IgD-negative memory B cell (primary cell): ENCODE measurements at regions not wholly inside any gene's neighbourhood (a gene's known extent, or its start where the extent isn't known, plus 50 kb on each side); places are given as distances from the start of the nearest gene placed in this dataset.
"Not testable (repeated sequence)": the region's sequence is repeated elsewhere in the genome, so short reads cannot be mapped to it uniquely, and the experiment has no call there.

Experiments used
- H3K27ac Mint-ChIP-seq, 3 donors: one replicate each; pipeline ENCODE4 v1.8.0; 2020 to 2022; ENCODE audit warnings: mild to moderate bottlenecking in 3 of 3, mixed read lengths in 3 of 3, moderate library complexity in 1 of 3
- H3K27me3 Mint-ChIP-seq: one replicate; pipeline ENCODE4 v1.8.0; 2021; ENCODE audit warnings: mixed read lengths
- H3K36me3 Mint-ChIP-seq: one replicate; pipeline ENCODE4 v1.8.0; 2020; ENCODE audit warnings: mild to moderate bottlenecking, mixed read lengths
- H3K4me1 Mint-ChIP-seq, 3 donors: one replicate each; pipeline ENCODE4 v1.8.0; 2020 to 2022; ENCODE audit warnings: mixed read lengths in 3 of 3, mild to moderate bottlenecking in 1 of 3
- H3K4me3 Mint-ChIP-seq, 4 donors: one replicate each; pipeline ENCODE4 v1.8.0; 2020 to 2022; ENCODE audit warnings: mild to moderate bottlenecking in 4 of 4, mixed read lengths in 4 of 4, moderate library complexity in 3 of 4
- H3K9me3 Mint-ChIP-seq, 3 donors: one replicate each; pipeline ENCODE4 v1.8.0; 2020 to 2021; ENCODE audit warnings: mixed read lengths in 3 of 3, mild to moderate bottlenecking in 1 of 3

- H3K9me3 Mint-ChIP-seq = peaks cover 0 to 2% (median 0%) of the 10 kb centered on the region in 3 donors
- H3K4me3 Mint-ChIP-seq = no peak overlapping the region
- H3K36me3 Mint-ChIP-seq = no peaks in the 10 kb centered on the region
- H3K27me3 Mint-ChIP-seq = peaks cover 3% of the 10 kb centered on the region
- no peak overlapping the region for H3K27ac Mint-ChIP-seq
- no peaks in the 10 kb centered on the region for H3K4me1 Mint-ChIP-seq
Measured at GRCh38 chr1:87428367-87428766, 99.7 kb downstream of the LMO4 start.

DNA sequence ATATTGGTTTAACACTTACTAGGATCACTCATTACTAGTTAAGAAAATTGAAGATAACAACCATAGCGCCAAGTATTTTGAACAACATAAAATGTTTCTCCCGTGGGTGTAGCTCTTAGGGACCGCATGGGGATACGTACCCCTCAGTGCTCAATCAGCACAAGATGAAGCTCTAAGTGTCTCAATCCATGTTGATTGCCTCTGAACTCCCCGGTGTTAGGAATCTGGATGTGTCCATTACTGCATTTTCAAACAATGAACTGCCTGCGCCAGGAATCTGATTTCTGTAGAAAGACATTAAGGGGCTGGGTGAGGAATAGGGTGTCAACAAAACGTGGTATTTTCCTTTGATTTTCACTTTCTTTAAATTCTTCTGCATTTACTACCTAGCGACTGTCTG is 100.2 kb downstream of the LMO4 start:
- Mint-ChIP-seq H3K27ac (peak overlapping the region in 1 of 3 donors; percentile 64), H3K4me1 (no peaks in the 10 kb centered on the region), H3K36me3 (no peaks in the 10 kb centered on the region), H3K4me3 (no peak overlapping the region), H3K27me3 (peaks cover 3% of the 10 kb centered on the region), H3K9me3 (peaks cover 0 to 2% (median 0%) of the 10 kb centered on the region in 3 donors)

- Mint-ChIP-seq H3K27me3 (peaks cover 3% of the 10 kb centered on the region), H3K36me3 (no peaks in the 10 kb centered on the region), H3K27ac (no peak overlapping the region), H3K9me3 (peaks cover 0 to 2% (median 0%) of the 10 kb centered on the region in 3 donors), H3K4me1 (peaks cover 0 to 2% (median 0%) of the 10 kb centered on the region in 3 donors), H3K4me3 (no peak overlapping the region)
Measured at GRCh38 chr1:87432685-87433084, 104.0 kb downstream of the LMO4 start.

DNA sequence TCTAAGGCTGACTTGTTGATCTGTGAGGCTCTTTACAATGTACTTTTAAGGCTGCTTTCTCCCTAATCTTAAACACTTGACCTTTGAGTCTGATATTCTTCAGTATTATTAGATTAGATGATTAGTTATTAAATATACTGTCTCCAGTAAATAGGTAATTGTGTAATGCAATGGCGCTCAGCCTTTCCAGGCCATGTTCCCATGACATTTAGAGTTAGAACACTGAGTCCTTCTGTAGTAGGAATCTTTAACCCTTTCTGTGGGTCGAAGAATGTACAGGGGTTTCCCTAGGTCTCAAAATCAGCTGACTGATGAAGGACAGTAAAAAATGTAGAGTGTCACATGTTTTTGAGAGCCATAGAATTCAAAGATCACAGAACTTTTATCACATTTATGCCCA is 104.4 kb downstream of the LMO4 start:
- H3K27me3 Mint-ChIP-seq, H3K4me3 Mint-ChIP-seq, H3K9me3 Mint-ChIP-seq, H3K27ac Mint-ChIP-seq, H3K4me1 Mint-ChIP-seq, H3K36me3 Mint-ChIP-seq: not testable (repeated sequence)

GRCh38 chr1:87435484-87435883 is 106.8 kb downstream of the LMO4 start:
- H3K27ac Mint-ChIP-seq = no peak overlapping the region
- H3K27me3 Mint-ChIP-seq = peaks cover 3% of the 10 kb centered on the region
- H3K9me3 Mint-ChIP-seq = peaks cover 0 to 2% (median 0%) of the 10 kb centered on the region in 3 donors
- H3K4me1 Mint-ChIP-seq = peaks cover 3 to 7% (median 4%) of the 10 kb centered on the region in 3 donors
- H3K36me3 Mint-ChIP-seq = peaks cover 3% of the 10 kb centered on the region
- H3K4me3 Mint-ChIP-seq = no peak overlapping the region

DNA sequence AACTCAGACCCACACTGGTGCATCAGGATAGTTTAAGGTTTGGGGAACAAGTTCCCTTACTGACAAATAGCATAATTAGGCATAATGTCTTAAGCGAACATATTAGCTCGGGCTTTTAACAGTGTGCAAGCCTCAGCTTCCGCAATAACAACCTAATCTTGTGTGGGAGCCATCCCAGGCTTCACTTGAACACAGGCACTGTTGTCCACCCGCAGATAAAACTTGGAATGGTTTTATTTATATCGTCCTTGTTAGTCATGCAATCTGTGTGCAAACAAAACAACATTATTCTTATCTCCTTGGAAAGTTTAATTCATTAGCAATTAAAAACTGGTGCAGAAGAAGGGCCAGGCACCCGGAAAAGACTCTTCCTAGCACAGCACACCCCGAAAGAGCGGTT is 107.4 kb downstream of the LMO4 start:
- not testable (repeated sequence) for H3K9me3 Mint-ChIP-seq, H3K27ac Mint-ChIP-seq, H3K27me3 Mint-ChIP-seq, H3K36me3 Mint-ChIP-seq, H3K4me1 Mint-ChIP-seq, H3K4me3 Mint-ChIP-seq

GRCh38 chr1:87436534-87436933 is 107.9 kb downstream of the LMO4 start:
- Mint-ChIP-seq H3K27ac (no peak overlapping the region), H3K4me1 (peaks cover 3 to 7% (median 4%) of the 10 kb centered on the region in 3 donors), H3K9me3 (no peaks in the 10 kb centered on the region), H3K4me3 (no peak overlapping the region), H3K27me3 (no peaks in the 10 kb centered on the region), H3K36me3 (peaks cover 3% of the 10 kb centered on the region)

DNA sequence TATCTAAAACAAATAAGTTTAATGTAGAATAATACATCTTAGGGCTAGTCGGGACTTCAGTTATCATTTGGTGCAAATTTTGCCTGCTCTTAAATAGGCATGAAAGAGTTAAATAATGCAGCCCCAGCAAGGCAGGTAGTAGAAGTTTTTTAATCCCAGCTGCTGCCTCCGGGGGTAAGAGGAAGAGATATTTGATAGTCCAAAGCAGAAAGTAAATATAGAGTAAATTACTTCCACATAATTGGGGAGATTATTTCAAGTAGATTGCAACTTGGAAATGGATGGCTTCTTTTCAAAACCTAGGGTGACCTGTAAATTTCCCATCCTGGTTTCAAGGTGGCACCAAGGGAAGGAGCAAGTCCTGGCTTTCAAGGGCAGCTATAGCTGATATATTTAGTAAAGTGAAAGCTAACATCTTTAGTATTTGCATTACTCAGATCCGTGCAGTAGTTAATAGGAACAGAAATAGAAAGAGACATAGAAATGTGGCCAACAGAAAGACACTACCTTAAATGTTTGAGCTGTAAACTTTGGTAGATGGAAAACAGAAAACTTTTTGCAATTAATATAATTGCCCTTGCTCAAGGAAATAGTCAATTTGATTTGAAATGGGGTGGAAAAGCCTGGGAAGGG is 109.1 kb downstream of the LMO4 start:
- H3K4me3 Mint-ChIP-seq = no peak overlapping the region
- no peak overlapping the region for H3K27ac Mint-ChIP-seq
- peaks cover 3 to 7% (median 4%) of the 10 kb centered on the region in 3 donors for H3K4me1 Mint-ChIP-seq
- no peaks in the 10 kb centered on the region for H3K9me3 Mint-ChIP-seq
- no peaks in the 10 kb centered on the region for H3K27me3 Mint-ChIP-seq
- peaks cover 3% of the 10 kb centered on the region for H3K36me3 Mint-ChIP-seq

- Mint-ChIP-seq H3K9me3 (peaks cover 0 to 12% (median 6%) of the 10 kb centered on the region in 3 donors), H3K27me3 (no peaks in the 10 kb centered on the region), H3K27ac (no peak overlapping the region), H3K4me1 (peaks cover 3 to 7% (median 4%) of the 10 kb centered on the region in 3 donors), H3K36me3 (peaks cover 6% of the 10 kb centered on the region), H3K4me3 (no peak overlapping the region)
Measured at GRCh38 chr1:87439821-87440220, 111.1 kb downstream of the LMO4 start.

DNA sequence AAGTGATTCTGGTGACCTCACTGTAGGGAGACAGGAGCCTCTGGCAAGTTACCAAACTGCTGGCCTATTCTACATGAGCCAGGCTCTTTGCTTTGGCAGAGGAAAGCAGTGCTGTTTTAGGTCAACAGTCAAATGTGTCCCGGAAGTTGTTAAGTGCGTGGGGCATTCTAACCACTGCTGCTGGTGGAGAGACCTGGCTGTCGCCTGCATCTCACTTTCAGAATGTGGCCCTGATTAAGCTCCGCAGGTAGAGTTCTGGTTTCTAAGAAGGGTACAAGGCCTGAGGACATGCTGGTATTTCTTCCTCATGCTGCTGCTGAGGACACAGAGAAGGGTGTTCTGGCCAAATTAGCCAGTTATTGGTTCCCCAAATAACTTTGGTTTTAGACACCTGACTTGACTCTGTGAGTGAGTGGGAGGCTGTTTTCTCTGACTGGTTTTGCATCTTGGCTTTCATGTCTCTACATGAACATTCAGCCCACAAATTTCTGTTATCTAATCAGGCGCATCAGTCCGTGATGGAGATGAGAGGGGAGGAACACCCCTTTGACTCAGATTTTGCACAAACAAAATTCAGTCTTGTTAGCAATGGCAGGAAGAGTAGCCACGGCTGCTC is 120.8 kb downstream of the LMO4 start:
- Mint-ChIP-seq H3K4me1 (peaks cover 18 to 31% (median 24%) of the 10 kb centered on the region in 3 donors), H3K27ac (peak overlapping the region; percentile 26 to 96 (median 45)), H3K27me3 (no peaks in the 10 kb centered on the region), H3K9me3 (peaks cover 0 to 9% (median 2%) of the 10 kb centered on the region in 3 donors), H3K36me3 (no peaks in the 10 kb centered on the region), H3K4me3 (peak overlapping the region; percentile 5 to 90 (median 81))

- Mint-ChIP-seq H3K4me1 (peaks cover 15 to 31% (median 24%) of the 10 kb centered on the region in 3 donors), H3K27ac (peak overlapping the region; percentile 45 to 96 (median 45)), H3K9me3 (peaks cover 0 to 4% (median 2%) of the 10 kb centered on the region in 3 donors), H3K36me3 (peaks cover under 1% of the 10 kb centered on the region), H3K4me3 (peak overlapping the region; percentile 53 to 90 (median 81)), H3K27me3 (no peaks in the 10 kb centered on the region)
Measured at GRCh38 chr1:87450136-87450535, 121.5 kb downstream of the LMO4 start.

DNA sequence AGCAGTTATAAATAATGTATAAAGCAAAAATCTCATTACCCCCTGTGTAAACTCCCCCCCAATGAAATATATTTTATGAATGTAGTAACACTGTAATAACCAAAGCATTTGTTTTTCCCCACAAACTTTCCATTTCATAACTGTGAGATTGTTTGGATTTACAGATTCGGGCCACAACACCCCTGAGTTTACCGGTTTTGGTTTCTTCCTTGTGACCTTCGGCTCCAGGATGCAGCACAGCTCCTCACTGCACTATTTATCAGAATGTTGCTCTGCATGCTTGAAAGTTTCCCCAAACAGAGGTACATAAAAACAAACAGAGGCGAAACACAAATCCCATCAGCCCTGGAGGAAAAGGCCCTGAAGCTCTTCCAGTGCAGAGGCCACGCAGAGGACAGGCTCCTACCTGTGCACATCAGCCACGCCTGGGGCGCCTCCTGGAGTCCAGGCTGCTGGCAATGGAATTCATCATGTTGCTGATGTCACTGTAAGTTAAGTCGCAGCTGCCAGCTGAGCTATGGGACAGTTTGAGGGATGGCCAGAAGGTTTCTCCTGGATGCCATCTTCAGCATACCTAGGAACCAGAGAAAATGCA is 122.0 kb downstream of the LMO4 start:
- peak overlapping the region; percentile 53 to 90 (median 74) for H3K4me3 Mint-ChIP-seq
- H3K27ac Mint-ChIP-seq = peak overlapping the region; percentile 45 to 96 (median 45)
- H3K9me3 Mint-ChIP-seq = no peaks in the 10 kb centered on the region
- H3K36me3 Mint-ChIP-seq = peaks cover 2% of the 10 kb centered on the region
- H3K4me1 Mint-ChIP-seq = peaks cover 15 to 30% (median 24%) of the 10 kb centered on the region in 3 donors
- H3K27me3 Mint-ChIP-seq = no peaks in the 10 kb centered on the region

GRCh38 chr1:87451229-87451920 is 122.7 kb downstream of the LMO4 start:
- peaks cover 15 to 30% (median 24%) of the 10 kb centered on the region in 3 donors for H3K4me1 Mint-ChIP-seq
- H3K9me3 Mint-ChIP-seq = no peaks in the 10 kb centered on the region
- H3K4me3 Mint-ChIP-seq = no peak overlapping the region
- H3K27ac Mint-ChIP-seq = no peak overlapping the region
- no peaks in the 10 kb centered on the region for H3K27me3 Mint-ChIP-seq
- peaks cover 2% of the 10 kb centered on the region for H3K36me3 Mint-ChIP-seq

DNA sequence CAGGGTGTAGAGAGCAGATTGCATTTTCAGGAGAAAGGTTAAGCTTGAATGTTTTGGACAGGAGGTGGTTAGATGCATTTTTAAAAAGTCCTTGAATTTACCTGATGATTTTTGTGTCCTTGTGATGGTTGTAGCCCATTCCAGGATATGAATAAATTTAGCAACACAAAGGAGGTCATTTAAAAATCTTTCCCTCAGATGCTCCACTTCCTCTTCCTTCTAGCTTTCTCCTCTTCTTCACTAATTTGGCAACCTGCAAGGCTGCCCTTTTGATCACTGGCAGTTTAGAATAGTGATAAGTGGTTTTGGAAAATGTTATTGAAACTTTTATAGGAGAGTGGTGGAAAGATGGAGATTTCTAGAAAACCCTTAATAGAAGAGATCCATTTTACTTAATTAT is 124.0 kb downstream of the LMO4 start:
- H3K36me3 Mint-ChIP-seq = peaks cover 2% of the 10 kb centered on the region
- H3K27ac Mint-ChIP-seq = peak overlapping the region in 1 of 3 donors; percentile 61
- no peaks in the 10 kb centered on the region for H3K27me3 Mint-ChIP-seq
- H3K4me1 Mint-ChIP-seq = peaks cover 15 to 30% (median 24%) of the 10 kb centered on the region in 3 donors
- no peak overlapping the region for H3K4me3 Mint-ChIP-seq
- H3K9me3 Mint-ChIP-seq = no peaks in the 10 kb centered on the region

- peaks cover 0 to 4% (median 0%) of the 10 kb centered on the region in 3 donors for H3K4me1 Mint-ChIP-seq
Measured at GRCh38 chr1:87457408-87457807, 128.7 kb downstream of the LMO4 start.

More at GRCh38 chr1:87457408-87457807, 128.7 kb downstream of the LMO4 start:
- H3K9me3 Mint-ChIP-seq = peaks cover 0 to 7% (median 2%) of the 10 kb centered on the region in 3 donors
- H3K4me3 Mint-ChIP-seq = no peak overlapping the region
- no peaks in the 10 kb centered on the region for H3K27me3 Mint-ChIP-seq
- H3K36me3 Mint-ChIP-seq = peaks cover 7% of the 10 kb centered on the region
- H3K27ac Mint-ChIP-seq = no peak overlapping the region
